LNCAP (cell line): ENCODE measurements at regions not wholly inside any gene's neighbourhood (a gene's known extent, or its start where the extent isn't known, plus 50 kb on each side); places are given as distances from the start of the nearest gene placed in this dataset.

ENCODE experiments used
- TF ChIP-seq, protein P1 (sequence below): fragments of 450-650 bp; IDR thresholded peaks from 2 replicates; pipeline ENCODE4 v1.5.1; 2017; ENCODE audit warnings: mild to moderate bottlenecking

DNA sequence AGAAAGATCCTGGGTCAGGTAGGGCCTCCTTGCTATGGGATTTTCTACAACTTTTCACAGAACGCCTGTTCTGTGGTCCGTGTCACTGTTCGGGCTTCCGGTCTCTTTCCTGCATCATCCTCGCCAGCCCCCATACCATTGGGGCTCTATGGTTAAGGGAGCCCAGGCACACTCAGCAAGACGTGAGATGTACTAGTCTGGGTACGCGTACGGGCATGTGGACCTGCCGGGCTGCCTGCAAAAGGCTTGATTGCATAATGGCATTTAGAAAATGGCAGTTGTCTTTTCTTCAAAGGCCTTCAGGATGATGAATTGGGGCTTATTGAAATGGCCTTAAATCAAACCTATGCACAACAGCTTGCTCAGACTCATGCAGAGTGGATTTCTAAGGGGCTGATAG, 86.7 kb downstream of the CNGA2 start:
- TF ChIP-seq, protein P1, sequence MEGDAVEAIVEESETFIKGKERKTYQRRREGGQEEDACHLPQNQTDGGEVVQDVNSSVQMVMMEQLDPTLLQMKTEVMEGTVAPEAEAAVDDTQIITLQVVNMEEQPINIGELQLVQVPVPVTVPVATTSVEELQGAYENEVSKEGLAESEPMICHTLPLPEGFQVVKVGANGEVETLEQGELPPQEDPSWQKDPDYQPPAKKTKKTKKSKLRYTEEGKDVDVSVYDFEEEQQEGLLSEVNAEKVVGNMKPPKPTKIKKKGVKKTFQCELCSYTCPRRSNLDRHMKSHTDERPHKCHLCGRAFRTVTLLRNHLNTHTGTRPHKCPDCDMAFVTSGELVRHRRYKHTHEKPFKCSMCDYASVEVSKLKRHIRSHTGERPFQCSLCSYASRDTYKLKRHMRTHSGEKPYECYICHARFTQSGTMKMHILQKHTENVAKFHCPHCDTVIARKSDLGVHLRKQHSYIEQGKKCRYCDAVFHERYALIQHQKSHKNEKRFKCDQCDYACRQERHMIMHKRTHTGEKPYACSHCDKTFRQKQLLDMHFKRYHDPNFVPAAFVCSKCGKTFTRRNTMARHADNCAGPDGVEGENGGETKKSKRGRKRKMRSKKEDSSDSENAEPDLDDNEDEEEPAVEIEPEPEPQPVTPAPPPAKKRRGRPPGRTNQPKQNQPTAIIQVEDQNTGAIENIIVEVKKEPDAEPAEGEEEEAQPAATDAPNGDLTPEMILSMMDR, result no peak

DNA sequence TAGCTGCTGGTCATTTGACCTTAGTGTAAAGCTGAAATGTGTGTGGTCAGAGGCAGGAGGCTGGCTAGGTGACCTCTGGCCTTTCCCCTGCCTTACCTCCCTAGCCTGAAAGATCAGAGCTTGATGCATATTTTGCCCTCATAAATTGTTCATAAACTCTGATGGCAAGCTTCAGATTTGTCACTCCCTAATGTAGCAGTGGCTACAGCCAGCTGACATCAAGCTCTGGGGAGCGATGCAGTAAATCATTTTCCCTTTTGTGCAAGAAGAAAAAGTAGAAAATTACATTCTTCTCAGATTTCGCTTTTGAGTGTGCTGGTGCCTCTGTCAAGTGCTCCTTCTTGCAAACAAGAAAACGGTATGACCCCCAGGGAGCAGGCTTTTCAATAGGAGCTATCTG, 87.7 kb upstream of the MAGEA4 start:
- TF ChIP-seq, protein P1, result no peak

DNA sequence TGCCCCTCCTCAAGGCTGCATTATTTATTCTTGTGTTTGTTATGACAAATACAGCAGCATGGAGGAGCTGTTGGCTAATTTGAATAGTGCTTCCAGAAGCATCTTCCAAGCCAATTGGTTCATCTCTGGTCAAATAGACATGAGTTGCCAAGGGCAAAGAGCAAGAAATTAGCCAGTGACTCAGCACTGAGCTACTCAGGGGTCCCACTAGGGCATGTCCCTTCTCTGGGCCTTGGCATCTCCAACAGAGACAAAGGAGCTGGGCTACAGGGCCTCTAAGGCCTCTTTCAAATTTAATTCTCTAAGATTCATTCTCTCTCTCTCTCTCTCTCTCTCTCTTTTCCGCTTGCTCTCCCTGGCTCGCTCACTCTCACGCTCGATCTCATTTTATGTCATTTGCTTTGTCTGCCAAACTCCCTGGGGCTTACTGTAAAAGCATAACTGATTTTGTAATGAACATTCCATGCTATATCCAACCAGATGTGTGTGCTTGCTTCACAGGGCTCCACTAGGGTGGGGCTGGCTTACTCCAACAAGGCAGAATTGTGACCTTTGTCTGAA, 86.7 kb upstream of the MAGEA4 start:
- TF ChIP-seq, protein P1, result no peak

DNA sequence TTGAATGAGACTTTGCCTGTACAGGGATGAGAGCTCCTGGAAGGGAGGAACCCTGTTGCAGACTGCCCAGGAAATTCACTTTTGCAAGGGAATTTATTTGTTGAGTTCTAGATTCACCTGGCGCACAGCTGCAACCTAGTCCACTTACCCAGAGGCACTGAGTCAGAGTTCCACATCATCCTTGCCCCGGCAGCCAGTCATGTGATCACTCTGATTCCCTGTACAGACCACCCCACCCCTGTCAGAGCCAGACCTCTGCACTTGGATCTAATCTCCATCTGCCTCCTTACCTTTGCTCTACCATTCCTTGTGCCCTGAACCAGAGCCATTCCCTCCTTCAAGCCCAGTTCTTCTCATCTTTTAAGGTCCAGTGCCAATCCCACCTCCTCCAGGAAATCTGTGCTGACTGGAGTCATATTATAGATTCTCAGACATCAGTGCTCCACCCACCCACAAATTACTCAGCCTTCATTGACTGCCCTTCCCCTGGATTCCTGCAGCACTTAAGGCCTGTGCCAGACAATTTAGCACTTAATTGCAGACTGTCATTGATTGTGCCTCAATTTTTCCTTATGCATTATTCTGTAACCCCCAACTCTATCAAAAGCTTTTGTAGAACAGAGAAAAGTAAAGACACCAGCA, 84.1 kb upstream of the MAGEA4 start:
- TF ChIP-seq, protein P1, result no peak

DNA sequence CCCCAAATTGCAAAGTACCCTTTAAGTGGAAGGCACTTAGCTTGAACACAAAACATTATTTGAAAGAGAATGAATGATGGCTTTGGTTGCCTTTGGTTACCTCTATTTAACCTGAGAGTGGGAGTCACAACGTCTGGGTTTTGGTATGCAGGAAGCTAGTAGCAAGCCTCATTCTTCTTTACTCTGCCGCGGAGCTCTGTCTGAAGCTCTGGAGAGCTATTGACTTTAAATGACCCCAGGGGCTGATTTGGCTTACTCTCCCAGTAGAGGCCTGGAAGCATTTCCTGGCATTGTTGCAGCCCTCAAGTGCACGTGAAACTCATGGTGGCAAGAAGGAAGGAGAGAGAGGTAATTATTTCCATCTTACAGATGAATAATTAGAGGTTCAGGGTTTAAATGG, 81.8 kb upstream of the MAGEA4 start:
- TF ChIP-seq, protein P1, result no peak

DNA sequence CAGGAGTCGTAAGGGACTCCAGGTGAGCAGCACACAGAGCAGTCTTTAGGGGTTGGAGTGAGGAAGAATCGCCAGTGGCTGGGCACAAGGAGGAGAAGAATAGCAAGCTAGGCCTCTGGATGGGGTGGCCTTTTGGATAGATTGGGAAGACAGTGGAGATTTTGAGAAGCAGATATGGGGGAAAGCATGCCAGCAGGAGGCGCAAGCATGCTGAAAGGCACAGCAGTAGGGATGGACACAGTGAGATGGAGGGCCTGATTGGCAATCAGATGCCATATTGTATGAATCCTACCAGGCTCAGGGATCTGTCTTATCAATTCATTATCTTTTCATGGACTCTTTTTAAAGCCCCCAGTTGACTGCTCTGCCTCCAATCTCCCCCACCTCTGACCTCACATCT, 60.4 kb upstream of the MAGEA4 start:
- TF ChIP-seq, protein P1, result peak; percentile 18; the same call in 1 of the 2 replicates

DNA sequence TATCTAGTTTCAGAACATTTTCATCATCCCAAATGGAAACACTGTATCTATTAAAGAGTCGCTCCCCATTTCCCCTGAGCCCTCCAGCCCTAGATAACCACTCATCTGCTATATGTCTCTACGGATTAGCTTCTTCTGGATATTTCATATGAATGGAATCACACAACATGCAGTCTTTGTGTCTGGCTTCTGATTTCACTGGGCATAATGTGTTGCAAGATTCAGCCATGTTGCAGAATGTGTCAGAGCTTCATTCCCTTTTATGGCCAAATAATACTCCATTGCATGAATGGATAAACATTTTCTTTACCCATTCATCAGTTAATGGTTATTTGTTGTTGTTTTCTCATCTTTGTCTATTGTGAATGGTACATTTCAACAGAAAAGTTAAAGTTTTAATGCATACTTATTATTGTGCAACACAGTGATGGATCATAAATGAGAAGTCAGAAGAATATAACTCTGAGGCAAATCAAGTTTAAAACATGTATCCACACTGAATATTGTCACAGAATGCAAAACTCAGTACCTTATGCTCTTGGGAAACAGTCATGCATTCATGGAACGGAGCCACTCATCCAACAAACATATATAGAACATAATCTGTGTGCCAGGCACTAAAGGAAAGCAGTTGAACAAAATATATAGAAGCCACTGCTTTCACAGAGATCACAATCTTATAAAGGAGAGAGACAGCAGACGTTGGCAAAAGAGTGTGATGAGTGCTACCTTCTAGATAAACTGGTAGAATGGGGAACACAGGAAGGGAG, 57.8 kb upstream of the MAGEA4 start:
- TF ChIP-seq, protein P1, result no peak
